ENCODE measurements at regions not wholly inside any gene's neighbourhood (a gene's known extent, or its start where the extent isn't known, plus 50 kb on each side); places are given as distances from the start of the nearest gene placed in this dataset.

GRCh38 chr16:49216593-49216992 lies 65.0 kb downstream of the CBLN1 start:
- intact Hi-C loops (cut with DNase I): no loop called here
- FAIRE-seq: no peak
- Histone ChIP-seq H3K9ac (ENCODE audit: low read length in 3 of 3) (no peak overlapping the region), H3K27ac (ENCODE audit: low read depth in 2 of 2, low read length in 2 of 2) (no peak overlapping the region), H3K4me1 (ENCODE audit: control insufficient read depth in 2 of 3, insufficient read depth in 2 of 3, low read depth in 1 of 3, low read length in 3 of 3) (no peaks in the 10 kb centered on the region), H3K36me3 (ENCODE audit: control insufficient read depth in 2 of 3, insufficient read depth in 3 of 3, low read length in 3 of 3) (no peaks in the 10 kb centered on the region), H3K27me3 (ENCODE audit: control insufficient read depth, insufficient read depth, low read length) (no peaks in the 10 kb centered on the region), H3K9me3 (ENCODE audit: control insufficient read depth in 2 of 3, insufficient read depth in 1 of 3, low read length in 3 of 3) (no peaks in the 10 kb centered on the region), H3K4me3 (ENCODE audit: low read length in 3 of 3) (no peak overlapping the region)
- DNase-seq: no peak
- no peak for TF ChIP-seq CTCF (IDR thresholded peaks at IDR 0.05; ENCODE audit: borderline replicate concordance, extremely low read depth, insufficient read depth)

GRCh38 chr16:49213594-49213993 lies 68.0 kb downstream of the CBLN1 start:
- H3K4me3 ChIP-seq (ENCODE audit: low read length in 3 of 3): no peak overlapping the region
- H3K9me3 ChIP-seq (ENCODE audit: control insufficient read depth in 2 of 3, insufficient read depth in 1 of 3, low read length in 3 of 3): no peaks in the 10 kb centered on the region
- DNase-seq (no peak), FAIRE-seq (no peak)
- TF ChIP-seq CTCF (IDR thresholded peaks at IDR 0.05; ENCODE audit: borderline replicate concordance, extremely low read depth, insufficient read depth): no peak
- H3K4me1 ChIP-seq (ENCODE audit: control insufficient read depth in 2 of 3, insufficient read depth in 2 of 3, low read depth in 1 of 3, low read length in 3 of 3): no peaks in the 10 kb centered on the region
- no peak overlapping the region for H3K9ac ChIP-seq (ENCODE audit: low read length in 3 of 3)
- intact Hi-C loops (cut with DNase I): no loop called here
- H3K36me3 ChIP-seq (ENCODE audit: control insufficient read depth in 2 of 3, insufficient read depth in 3 of 3, low read length in 3 of 3): no peaks in the 10 kb centered on the region
- H3K27ac ChIP-seq (ENCODE audit: low read depth in 2 of 2, low read length in 2 of 2): no peak overlapping the region
- H3K27me3 ChIP-seq (ENCODE audit: control insufficient read depth, insufficient read depth, low read length): no peaks in the 10 kb centered on the region

DNA sequence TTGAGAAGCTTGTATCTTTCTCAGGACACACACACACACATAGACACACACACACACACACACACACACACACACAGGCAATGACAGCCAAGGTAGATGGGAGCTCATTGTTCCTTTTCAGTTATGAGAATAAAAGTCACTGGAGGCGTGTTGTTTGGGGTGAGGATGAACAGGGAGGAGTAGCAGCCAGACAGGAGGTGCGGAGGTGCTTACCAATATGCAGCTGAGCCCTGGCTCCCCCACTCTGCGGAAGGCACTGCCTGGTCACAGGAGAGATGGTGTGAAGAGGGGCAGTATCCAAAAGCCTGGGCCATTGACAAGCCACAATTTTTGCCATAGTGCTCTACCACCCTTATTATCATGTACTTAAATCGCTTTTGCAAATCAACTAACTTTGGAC lies 77.4 kb downstream of the CBLN1 start:
- no peak for TF ChIP-seq CTCF (IDR thresholded peaks at IDR 0.05; ENCODE audit: borderline replicate concordance, extremely low read depth, insufficient read depth)
- no peak overlapping the region for H3K4me3 ChIP-seq (ENCODE audit: low read length in 3 of 3)
- no peaks in the 10 kb centered on the region for H3K9me3 ChIP-seq (ENCODE audit: control insufficient read depth in 2 of 3, insufficient read depth in 1 of 3, low read length in 3 of 3)
- no peak overlapping the region for H3K27ac ChIP-seq (ENCODE audit: low read depth in 2 of 2, low read length in 2 of 2)
- H3K27me3 ChIP-seq (ENCODE audit: control insufficient read depth, insufficient read depth, low read length): no peaks in the 10 kb centered on the region
- no peak for DNase-seq
- no peak overlapping the region for H3K9ac ChIP-seq (ENCODE audit: low read length in 3 of 3)
- H3K36me3 ChIP-seq (ENCODE audit: control insufficient read depth in 2 of 3, insufficient read depth in 3 of 3, low read length in 3 of 3): no peaks in the 10 kb centered on the region
- FAIRE-seq: no peak
- intact Hi-C loops (cut with DNase I): no loop called here
- no peaks in the 10 kb centered on the region for H3K4me1 ChIP-seq (ENCODE audit: control insufficient read depth in 2 of 3, insufficient read depth in 2 of 3, low read depth in 1 of 3, low read length in 3 of 3)

DNA sequence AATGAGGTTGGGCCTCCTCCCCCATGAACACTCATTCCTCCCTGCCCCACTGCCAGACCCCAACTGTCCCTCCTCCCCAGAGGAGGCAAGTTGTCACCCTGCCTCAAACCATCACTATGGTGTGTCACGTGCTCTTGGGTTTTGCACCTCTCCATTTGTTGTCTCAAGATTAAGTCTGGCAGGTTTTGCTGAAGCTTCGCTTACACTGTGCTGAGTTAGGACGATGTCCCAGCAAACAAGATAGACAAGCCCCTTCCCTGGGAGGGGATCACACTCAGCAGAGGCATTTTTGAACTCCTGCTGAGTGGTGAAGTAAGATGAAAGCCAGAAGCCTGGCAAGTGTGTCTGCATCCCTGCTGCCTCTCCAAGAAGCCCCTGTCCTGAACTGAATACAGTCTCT lies 78.3 kb downstream of the CBLN1 start:
- intact Hi-C loops (cut with DNase I): no loop called here
- Histone ChIP-seq H3K4me3 (ENCODE audit: low read length in 3 of 3) (no peak overlapping the region), H3K4me1 (ENCODE audit: control insufficient read depth in 2 of 3, insufficient read depth in 2 of 3, low read depth in 1 of 3, low read length in 3 of 3) (no peaks in the 10 kb centered on the region), H3K36me3 (ENCODE audit: control insufficient read depth in 2 of 3, insufficient read depth in 3 of 3, low read length in 3 of 3) (no peaks in the 10 kb centered on the region), H3K27ac (ENCODE audit: low read depth in 2 of 2, low read length in 2 of 2) (no peak overlapping the region), H3K9ac (ENCODE audit: low read length in 3 of 3) (no peak overlapping the region), H3K27me3 (ENCODE audit: control insufficient read depth, insufficient read depth, low read length) (no peaks in the 10 kb centered on the region), H3K9me3 (ENCODE audit: control insufficient read depth in 2 of 3, insufficient read depth in 1 of 3, low read length in 3 of 3) (no peaks in the 10 kb centered on the region)
- DNase-seq (no peak), FAIRE-seq (no peak)
- TF ChIP-seq CTCF (IDR thresholded peaks at IDR 0.05; ENCODE audit: borderline replicate concordance, extremely low read depth, insufficient read depth): no peak
